HG02870 (cell line): ENCODE measurements at regions not wholly inside any gene's neighbourhood (a gene's known extent, or its start where the extent isn't known, plus 50 kb on each side); places are given as distances from the start of the nearest gene placed in this dataset.
"Not testable (repeated sequence)": the region's sequence is repeated elsewhere in the genome, so short reads cannot be mapped to it uniquely, and the experiment has no call there.

ENCODE experiments used
- ATAC-seq: cut with Tn5 transposase; IDR thresholded peaks from one replicate; pipeline ENCODE4 v1.9.1; 2021; ENCODE audit warnings: mild to moderate bottlenecking, moderate library complexity; ENCODE audit not compliant: unreplicated experiment

- ATAC-seq = no peak
These were observed 275.6 kb downstream of the KLF5 start for GRCh38 chr13:73334445-73334844.

DNA sequence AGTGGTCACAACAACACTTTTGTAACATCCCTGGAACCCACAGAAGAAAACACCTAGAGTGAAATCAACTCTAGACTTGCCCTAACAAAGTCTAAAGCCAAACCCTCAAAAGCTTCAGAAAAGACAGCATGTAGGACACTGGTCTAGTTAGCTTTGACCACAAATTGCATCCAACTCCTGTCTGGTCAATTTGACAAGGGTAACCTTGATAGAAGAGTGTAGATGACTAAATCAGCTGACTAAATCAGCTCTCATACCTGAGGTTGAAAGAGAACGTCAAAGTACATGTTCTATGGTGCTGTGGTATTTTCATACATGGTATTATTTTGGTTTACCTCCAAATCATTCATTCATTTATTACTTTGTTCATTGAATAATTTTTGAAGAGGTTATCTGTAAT is 272.8 kb downstream of the KLF5 start:
- ATAC-seq = no peak

DNA sequence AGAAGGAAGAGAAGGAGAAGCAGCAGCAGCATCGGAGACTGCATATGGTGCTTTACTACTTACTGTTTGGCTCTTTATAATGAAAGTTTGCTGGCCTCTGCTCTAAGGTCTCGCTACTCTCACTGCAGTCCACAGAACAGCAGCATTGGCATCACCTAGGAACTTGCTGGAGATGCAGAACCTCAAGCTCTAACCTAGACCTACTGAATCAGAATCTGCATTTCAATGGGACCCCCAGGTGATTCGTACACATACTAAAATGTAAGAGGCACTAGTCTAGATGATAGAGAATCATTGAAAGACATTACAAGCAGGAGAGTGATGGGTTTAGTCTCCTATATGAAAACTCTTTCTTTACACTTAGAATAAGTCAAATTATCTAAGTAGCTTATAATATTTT is 270.6 kb downstream of the KLF5 start:
- ATAC-seq = no peak

- ATAC-seq = no peak
These were observed 268.8 kb downstream of the KLF5 start for GRCh38 chr13:73327579-73327978.

DNA sequence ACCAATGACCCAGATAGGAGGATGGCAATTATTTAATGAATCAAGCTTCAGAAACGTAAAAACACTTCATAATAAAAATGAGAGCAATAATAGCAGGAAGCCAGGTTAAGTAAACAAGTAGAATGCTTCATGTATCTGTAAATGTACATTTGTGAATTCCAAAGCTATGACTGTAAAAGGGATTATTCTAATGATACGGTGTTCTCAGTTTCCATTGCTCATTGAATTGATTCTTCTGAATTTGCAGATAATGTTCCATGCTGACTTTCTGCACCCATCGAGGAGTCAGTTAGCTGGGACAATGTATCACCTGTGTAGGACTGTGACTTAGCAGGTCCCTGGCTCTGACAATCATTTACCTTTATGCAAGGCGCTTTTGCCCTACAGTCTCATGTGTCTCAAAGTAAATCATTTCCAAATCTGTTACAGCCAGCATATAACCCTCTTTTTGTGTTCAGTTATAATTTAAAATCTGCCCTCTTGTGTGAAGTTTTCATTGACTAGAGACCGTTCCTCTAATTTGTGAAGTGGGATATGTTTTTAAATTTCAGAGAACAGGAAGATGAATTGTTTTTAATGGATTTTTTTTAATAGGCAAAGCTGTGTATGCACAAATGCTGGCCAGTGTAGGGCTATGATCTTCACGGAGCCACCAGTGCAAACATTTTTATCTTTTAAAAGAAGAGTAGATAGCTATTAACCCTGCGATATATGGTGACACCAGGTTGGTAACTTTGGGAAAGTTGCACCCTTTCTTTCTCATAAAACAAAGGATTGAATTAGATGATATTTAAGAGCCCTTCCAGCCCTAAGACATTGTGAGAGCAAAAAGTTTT is 267.1 kb downstream of the KLF5 start:
- no peak for ATAC-seq

GRCh38 chr13:73324842-73325722 is 266.3 kb downstream of the KLF5 start:
- ATAC-seq = no peak

GRCh38 chr13:73323615-73324014 is 264.8 kb downstream of the KLF5 start:
- no peak for ATAC-seq

- no peak for ATAC-seq
These were observed 262.2 kb downstream of the KLF5 start for GRCh38 chr13:73321043-73321442.

DNA sequence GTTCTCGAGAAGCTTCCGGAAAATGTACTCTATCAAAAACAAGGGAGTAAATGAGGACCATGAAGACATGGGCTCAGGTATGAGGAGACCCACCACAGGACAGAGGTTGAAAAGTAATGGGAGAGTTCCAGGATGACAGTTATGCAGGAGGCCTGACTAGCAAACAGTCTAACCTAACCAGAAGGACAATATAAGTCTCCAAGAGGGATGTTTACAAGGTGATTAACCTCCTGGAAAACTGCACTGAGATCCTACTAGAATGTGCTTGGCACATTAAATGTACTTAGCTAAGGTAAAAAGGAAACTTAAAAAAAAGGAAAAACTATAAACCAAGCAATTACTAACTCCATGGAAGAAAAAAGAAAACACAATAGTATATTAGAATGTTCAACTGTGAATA is 258.3 kb downstream of the KLF5 start:
- no peak for ATAC-seq

- no peak for ATAC-seq
These were observed 251.6 kb downstream of the KLF5 start for GRCh38 chr13:73310366-73310765.

DNA sequence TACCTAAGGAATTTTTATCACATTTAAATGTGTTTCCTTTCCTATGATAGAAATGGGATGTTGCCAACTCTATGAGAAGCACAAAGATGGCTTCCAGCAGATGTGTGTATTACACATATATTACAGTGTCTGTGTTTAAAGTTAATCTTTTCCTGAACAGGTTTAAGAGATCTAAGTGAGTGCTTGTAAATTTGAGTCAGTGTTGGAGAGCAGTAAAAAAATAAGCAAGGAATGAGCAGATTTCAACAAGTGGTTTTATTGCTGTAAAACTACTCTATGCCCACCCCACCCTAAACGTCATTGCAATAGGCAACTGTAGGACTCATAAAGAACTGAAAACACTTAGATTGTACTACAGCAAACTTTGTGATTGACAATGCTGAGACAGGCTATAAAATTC is 248.7 kb downstream of the KLF5 start:
- ATAC-seq = no peak

DNA sequence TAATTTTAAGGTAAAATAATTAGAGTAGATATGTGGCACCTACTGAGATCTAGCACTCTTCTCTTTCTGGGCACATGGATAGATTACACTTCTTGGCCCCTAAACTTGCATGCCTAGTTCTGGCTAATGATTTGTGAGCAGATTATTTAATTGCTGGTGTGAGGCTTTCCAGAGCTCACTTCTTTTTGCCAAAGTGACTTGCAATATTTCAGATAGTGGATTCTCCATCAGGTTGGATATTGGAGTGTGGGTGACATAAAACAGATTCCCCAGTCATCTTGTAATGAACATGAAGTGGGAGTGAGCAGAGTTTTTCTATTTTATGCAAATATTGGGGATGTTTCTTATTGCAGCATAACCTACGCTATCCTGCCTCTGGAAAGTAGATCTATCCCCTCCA is 247.9 kb downstream of the KLF5 start:
- ATAC-seq = no peak

- no peak for ATAC-seq
These were observed 245.6 kb downstream of the KLF5 start for GRCh38 chr13:73304442-73304841.

GRCh38 chr13:73303851-73304250 is 245.0 kb downstream of the KLF5 start:
- ATAC-seq = no peak

DNA sequence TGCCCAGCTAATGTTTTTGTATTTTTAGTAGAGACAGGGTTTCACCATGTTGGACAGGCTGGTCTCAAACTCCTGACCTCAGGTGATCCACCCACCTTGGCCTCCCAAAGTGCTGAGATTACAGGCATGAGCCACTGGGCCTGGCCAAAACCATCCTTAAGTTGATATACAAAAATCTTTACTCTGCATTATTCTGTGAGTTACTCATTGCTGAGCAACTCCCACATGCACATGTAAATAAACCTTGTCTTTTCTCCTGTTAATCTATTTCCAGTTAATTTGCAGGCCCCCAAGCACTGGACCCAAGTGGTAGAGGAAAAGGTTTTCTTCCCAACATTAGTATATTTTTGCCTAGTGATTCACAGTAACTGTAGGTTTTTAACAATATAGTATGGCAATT is 242.8 kb downstream of the KLF5 start:
- not testable (repeated sequence) for ATAC-seq

GRCh38 chr13:73300718-73301425 is 242.1 kb downstream of the KLF5 start:
- no peak for ATAC-seq

- no peak for ATAC-seq
These were observed 241.0 kb downstream of the KLF5 start for GRCh38 chr13:73299787-73300186.

- ATAC-seq = no peak
These were observed 235.2 kb downstream of the KLF5 start for GRCh38 chr13:73293913-73294523.

GRCh38 chr13:73292127-73292526 is 233.3 kb downstream of the KLF5 start:
- ATAC-seq = no peak

GRCh38 chr13:73290844-73291243 is 232.0 kb downstream of the KLF5 start:
- no peak for ATAC-seq

DNA sequence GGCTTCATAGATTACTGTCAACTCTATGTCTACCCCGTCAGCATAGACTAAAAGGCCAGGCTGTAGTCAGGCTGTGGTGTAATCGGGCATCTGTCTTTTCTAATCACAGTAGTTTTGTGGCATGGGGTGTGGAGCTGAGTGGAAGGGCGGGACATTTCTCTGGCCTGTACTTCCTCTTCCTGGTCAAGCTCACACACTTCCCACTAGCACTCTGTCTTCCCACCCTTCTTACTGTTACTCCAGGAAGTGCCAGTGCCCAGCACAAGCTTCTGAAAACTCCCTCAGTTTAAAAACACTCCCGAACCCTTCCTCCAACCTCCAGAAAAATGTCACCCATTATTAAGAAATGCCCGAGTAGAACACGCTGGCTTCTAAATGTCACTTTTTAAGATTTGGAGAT is 229.8 kb downstream of the KLF5 start:
- no peak for ATAC-seq
